Stimulated activated naive CD8-positive, alpha-beta T cell treated with anti-CD3 and anti-CD28 coated beads, Interleukin-15, Interleukin-2, amounts not matched to agents 100 ng/mL and 50 ng/mL, for 24 hours (primary cell): ENCODE measurements at regions not wholly inside any gene's neighbourhood (a gene's known extent, or its start where the extent isn't known, plus 50 kb on each side); places are given as distances from the start of the nearest gene placed in this dataset.

Experiments
- H3K27ac Mint-ChIP-seq: one replicate; pipeline ENCODE4 v1.8.0; 2021; ENCODE audit warnings: mild to moderate bottlenecking, mixed read lengths
- H3K27me3 Mint-ChIP-seq: one replicate; pipeline ENCODE4 v1.8.0; 2021; ENCODE audit warnings: mixed read lengths
- H3K36me3 Mint-ChIP-seq: one replicate; pipeline ENCODE4 v1.8.0; 2021; ENCODE audit warnings: low read depth, mixed read lengths
- H3K4me1 Mint-ChIP-seq: one replicate; pipeline ENCODE4 v1.8.0; 2021; ENCODE audit warnings: low read depth, mixed read lengths
- H3K4me3 Mint-ChIP-seq: one replicate; pipeline ENCODE4 v1.8.0; 2021; ENCODE audit warnings: mild to moderate bottlenecking, mixed read lengths
- H3K9me3 Mint-ChIP-seq: one replicate; pipeline ENCODE4 v1.8.0; 2021; ENCODE audit warnings: mixed read lengths

DNA sequence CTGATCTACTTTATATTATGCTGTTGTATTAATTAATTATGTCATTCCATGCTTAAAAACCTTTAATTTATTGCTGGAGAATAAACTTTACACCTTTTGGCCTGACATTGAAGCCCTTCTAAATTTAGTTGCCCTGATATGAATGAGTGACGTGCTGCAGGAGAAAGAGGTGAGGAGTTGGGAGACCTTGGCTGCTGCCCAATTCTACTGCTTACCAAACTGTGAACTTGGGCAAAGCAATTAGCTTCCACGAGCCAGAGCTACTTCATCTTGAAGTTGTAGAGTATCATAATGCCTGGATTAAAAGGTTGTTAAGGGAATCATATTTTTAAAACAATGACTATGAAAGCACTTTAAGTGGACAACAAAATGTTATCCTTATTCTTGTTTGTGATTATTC lies 126.8 kb upstream of the DEPDC1 start:
- Mint-ChIP-seq H3K9me3 (peaks cover 23% of the 10 kb centered on the region), H3K4me3 (no peak overlapping the region), H3K27me3 (no peaks in the 10 kb centered on the region), H3K36me3 (no peaks in the 10 kb centered on the region), H3K4me1 (no peaks in the 10 kb centered on the region), H3K27ac (no peak overlapping the region)

DNA sequence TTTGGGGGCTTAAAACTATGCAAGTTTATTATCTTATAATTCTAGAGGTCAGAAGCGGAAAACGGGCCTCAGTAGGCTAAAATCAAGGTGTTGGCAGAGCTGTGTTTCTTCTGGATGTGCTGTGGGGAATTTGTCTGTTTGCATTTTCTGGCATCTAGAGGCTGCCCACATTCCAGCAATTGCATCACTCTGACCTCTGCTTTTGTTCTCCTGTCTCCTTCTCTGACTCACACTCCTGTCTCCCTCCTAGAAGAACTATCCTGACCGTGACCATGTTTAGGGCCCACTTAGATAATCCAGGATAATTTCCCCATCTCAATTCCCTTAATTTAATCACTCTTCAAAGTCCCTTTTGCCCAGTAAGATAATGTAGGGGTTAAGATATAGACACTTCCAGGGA lies 127.4 kb upstream of the DEPDC1 start:
- H3K27me3 Mint-ChIP-seq: no peaks in the 10 kb centered on the region
- peaks cover 19% of the 10 kb centered on the region for H3K9me3 Mint-ChIP-seq
- no peak overlapping the region for H3K4me3 Mint-ChIP-seq
- no peaks in the 10 kb centered on the region for H3K4me1 Mint-ChIP-seq
- no peaks in the 10 kb centered on the region for H3K36me3 Mint-ChIP-seq
- no peak overlapping the region for H3K27ac Mint-ChIP-seq

DNA sequence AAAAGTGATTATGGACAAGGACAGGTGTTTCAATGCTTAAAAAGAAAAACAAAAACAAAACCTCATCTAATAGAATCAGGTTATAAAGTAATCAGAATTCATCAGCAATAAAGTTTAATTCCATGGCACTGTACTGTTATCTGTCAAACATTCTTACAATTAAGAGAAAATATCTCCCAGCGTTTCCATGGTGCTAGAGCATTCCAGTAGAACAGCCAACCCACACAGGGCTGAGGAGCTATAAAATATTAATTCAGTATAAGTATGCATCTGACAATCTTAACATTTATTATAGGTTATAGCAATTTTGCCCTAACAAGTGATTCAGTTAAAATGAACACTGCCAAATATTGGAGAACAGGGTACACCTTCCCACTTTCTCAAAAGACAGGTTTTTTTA lies 128.7 kb upstream of the DEPDC1 start:
- Mint-ChIP-seq H3K4me1 (no peaks in the 10 kb centered on the region), H3K4me3 (no peak overlapping the region), H3K27ac (no peak overlapping the region), H3K9me3 (peaks cover 13% of the 10 kb centered on the region), H3K36me3 (no peaks in the 10 kb centered on the region), H3K27me3 (no peaks in the 10 kb centered on the region)

DNA sequence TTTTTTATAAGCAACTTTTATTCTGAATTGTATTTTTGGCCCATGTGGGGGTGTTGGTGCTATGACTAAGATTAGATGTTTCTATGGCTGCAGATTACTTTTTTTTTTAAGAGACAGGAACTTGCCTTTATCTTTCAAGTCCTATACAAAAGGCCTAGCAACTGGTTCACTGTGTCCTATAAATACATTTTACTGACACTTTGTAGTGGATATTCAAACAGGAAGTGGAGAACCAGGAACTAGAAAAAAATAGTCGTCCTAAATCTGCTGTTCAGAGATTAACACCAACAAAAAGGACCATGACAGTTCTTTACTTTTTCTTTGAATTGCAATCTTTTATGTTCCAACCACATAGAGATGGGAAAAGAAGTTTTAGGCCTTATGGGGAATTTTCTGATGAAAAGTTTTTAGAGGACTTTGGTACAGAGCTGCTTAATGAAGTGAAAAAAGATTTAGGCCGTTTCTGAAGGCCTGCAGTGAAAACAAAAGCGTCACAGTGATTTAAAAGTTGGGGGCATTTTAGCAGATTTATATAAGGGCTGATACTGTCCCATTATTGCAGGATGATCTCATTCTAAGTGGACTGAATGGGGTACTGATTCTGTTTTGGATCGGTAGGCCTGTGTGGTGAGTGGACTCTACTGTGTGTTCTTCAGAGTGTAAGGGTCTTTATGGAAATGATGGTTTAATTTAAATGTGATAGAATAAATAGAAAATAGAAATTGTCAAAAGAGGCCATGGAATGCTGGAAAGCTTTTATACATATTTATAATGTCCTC lies 136.4 kb upstream of the DEPDC1 start:
- Mint-ChIP-seq H3K36me3 (no peaks in the 10 kb centered on the region), H3K9me3 (no peaks in the 10 kb centered on the region), H3K27ac (no peak overlapping the region), H3K4me1 (no peaks in the 10 kb centered on the region), H3K27me3 (no peaks in the 10 kb centered on the region), H3K4me3 (no peak overlapping the region)

DNA sequence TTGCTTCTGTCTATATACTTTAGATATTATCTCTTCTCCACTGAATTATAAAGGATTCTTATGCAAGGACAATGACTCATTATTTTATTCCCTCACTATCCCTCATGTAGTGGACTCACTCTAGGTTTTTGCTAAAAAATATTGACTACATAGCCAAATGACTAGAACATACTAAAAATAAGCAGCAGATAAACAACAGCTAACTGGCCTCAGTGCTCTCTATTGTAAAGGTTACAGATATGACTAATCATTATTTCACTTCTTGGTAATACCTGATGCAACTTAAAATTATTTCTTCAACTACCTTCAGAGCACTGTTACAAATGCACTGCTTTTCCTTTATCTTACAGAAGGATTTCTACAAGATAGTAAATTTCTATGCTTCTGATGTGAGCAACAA lies 147.6 kb upstream of the DEPDC1 start:
- H3K27ac Mint-ChIP-seq: no peak overlapping the region
- no peak overlapping the region for H3K4me3 Mint-ChIP-seq
- no peaks in the 10 kb centered on the region for H3K9me3 Mint-ChIP-seq
- no peaks in the 10 kb centered on the region for H3K36me3 Mint-ChIP-seq
- no peaks in the 10 kb centered on the region for H3K27me3 Mint-ChIP-seq
- no peaks in the 10 kb centered on the region for H3K4me1 Mint-ChIP-seq

DNA sequence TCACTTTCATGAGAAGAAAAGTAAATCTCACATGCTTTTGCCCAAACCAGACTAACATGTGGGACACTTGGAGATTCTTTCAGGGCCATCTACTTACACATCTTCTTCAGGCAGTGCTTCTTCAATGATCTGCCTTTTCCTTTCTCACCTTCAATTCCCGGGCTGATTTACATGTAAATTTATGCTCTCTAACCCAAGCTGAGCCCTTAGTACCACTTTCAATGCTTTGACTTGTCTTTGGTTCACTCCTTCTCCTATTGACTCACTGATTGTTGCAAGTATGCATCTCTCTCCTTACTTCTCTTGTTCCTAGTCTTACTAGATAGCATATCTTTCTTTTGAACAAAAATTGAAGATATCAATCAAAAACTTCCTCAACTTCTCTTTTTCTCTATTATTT lies 154.2 kb upstream of the DEPDC1 start:
- no peaks in the 10 kb centered on the region for H3K27me3 Mint-ChIP-seq
- H3K4me3 Mint-ChIP-seq: no peak overlapping the region
- no peaks in the 10 kb centered on the region for H3K4me1 Mint-ChIP-seq
- no peaks in the 10 kb centered on the region for H3K36me3 Mint-ChIP-seq
- H3K27ac Mint-ChIP-seq: no peak overlapping the region
- H3K9me3 Mint-ChIP-seq: peaks cover 6% of the 10 kb centered on the region

DNA sequence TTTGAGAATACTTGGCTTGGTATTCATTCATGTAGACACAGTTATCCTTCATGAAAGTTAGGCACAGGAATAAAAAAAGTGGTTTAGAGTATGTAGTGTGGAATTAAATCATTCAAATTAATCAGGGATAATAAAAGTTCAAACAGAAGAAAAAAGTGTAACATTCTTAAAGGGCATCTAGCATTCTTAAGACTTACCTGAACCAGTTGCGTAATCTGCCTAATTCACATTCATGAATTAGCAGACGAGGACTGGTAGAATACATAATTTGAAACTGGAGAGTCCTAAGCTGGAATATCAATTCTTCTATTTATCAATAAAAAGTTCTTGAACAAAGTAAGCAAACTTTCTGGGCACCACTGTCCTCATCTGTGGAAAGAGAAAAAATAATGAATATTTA lies 157.0 kb upstream of the DEPDC1 start:
- Mint-ChIP-seq H3K27ac (no peak overlapping the region), H3K27me3 (no peaks in the 10 kb centered on the region), H3K36me3 (no peaks in the 10 kb centered on the region), H3K4me3 (no peak overlapping the region), H3K4me1 (no peaks in the 10 kb centered on the region), H3K9me3 (peaks cover 6% of the 10 kb centered on the region)

DNA sequence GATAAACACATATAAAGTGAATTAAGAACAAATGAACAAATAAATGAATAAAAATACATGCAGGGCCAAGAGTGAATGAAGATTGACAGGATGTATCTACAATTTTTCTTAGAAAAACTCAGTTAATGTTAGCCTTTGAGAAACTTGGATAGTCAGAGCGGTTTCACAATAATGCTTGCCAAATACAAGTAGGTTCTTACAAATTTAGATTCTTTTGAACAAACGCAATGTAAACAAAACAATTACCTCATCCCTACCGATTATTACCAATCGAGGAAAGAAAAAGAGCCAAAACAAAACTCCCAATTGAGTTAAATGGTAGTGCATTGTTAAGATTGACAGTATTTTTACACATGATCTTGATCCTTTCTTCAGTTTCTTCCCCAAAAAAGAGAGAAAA lies 176.9 kb upstream of the DEPDC1 start:
- no peak overlapping the region for H3K27ac Mint-ChIP-seq
- H3K9me3 Mint-ChIP-seq: peaks cover 12% of the 10 kb centered on the region
- H3K36me3 Mint-ChIP-seq: no peaks in the 10 kb centered on the region
- no peaks in the 10 kb centered on the region for H3K4me1 Mint-ChIP-seq
- H3K27me3 Mint-ChIP-seq: no peaks in the 10 kb centered on the region
- no peak overlapping the region for H3K4me3 Mint-ChIP-seq

DNA sequence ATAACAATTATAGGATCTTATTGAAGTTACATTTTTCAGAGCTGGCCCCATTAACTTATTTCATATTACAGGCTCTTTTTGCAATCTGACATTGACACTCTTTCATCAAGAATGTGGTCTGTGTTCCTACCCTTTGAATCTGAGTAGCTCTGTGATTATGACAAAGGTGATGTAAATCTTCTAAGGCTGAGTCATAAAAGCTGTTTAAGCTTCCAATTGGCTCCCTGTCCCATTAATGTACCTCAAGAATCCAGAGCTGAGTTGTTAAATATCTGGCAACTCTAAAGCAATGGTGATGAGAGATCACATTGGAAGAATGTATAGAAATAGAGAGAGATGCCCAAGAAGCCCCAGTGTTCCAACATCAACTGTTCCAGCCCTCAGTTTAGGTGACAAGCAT lies 178.5 kb upstream of the DEPDC1 start:
- no peak overlapping the region for H3K4me3 Mint-ChIP-seq
- peaks cover 14% of the 10 kb centered on the region for H3K9me3 Mint-ChIP-seq
- no peaks in the 10 kb centered on the region for H3K27me3 Mint-ChIP-seq
- no peaks in the 10 kb centered on the region for H3K36me3 Mint-ChIP-seq
- no peaks in the 10 kb centered on the region for H3K4me1 Mint-ChIP-seq
- H3K27ac Mint-ChIP-seq: no peak overlapping the region

DNA sequence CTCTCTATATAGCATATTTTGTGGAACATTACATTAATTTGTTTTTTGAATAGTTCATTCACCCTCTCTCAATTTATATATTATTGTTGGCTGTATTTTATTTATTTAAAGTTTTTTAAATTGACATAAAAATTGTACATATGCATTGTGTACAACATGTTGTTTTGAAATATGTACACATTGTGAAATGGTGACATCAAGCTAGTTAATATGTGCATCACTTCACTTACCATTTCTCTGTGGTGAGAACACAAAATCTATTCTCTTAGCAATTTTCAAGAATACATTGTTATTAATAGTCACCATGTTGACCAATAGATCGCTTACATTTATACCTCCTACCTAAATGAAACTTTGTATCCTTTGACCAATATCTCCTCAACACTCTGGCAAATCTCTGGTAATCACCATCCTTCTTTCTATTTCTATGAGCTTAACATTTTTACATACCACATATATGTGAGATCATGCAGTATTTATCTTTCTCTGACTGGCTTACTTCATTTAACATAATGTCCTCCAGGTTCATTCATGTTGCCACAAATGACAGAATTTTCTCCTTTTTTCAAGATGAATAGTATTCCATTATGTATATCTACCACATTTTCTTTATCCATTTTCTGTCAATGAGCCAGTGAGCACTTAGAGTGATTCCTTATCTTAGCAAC lies 180.9 kb upstream of the DEPDC1 start:
- H3K36me3 Mint-ChIP-seq: no peaks in the 10 kb centered on the region
- peaks cover 18% of the 10 kb centered on the region for H3K9me3 Mint-ChIP-seq
- no peaks in the 10 kb centered on the region for H3K4me1 Mint-ChIP-seq
- no peaks in the 10 kb centered on the region for H3K27me3 Mint-ChIP-seq
- H3K4me3 Mint-ChIP-seq: no peak overlapping the region
- no peak overlapping the region for H3K27ac Mint-ChIP-seq

DNA sequence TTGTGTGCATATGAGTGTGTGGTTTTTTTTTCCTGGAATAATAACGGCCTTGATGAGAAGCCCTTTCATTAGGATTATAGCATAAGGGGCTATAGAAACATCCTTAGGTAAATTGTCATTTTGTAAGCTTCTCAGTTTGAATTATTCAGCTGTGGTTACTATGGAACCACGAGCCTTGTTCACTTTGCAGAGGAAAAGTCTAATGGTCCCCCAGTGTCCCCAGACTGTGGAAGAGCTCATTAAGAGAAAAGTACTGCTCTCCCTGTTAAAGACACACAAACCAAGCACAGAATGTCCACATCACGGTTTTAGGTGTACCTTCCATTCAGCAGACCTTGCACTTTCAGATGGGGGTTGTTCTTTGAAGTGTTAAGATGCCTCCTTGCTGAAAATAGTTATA lies 199.3 kb upstream of the DEPDC1 start:
- Mint-ChIP-seq H3K4me1 (no peaks in the 10 kb centered on the region), H3K4me3 (no peak overlapping the region), H3K36me3 (no peaks in the 10 kb centered on the region), H3K27me3 (no peaks in the 10 kb centered on the region), H3K9me3 (no peaks in the 10 kb centered on the region), H3K27ac (no peak overlapping the region)

DNA sequence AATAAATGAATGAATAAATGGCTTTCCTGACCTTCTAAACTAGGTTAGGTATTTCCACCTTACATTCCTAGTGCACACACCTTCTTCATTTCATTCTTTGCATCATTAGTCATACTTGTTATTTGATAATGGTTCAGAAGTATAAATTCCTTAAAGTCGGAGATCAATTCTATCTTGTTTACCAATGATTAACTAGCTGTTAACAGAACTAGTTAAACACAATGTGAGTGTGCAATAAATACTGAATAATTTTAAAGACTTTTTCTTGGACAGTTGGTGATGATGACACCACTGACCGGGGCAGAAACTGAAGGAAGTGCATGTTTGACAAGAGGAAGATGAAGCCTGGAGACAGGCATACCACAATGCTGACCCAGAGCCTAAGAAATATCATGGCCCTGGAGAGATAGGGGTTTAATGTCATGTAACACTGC lies 207.1 kb upstream of the DEPDC1 start:
- H3K27ac Mint-ChIP-seq: no peak overlapping the region
- H3K36me3 Mint-ChIP-seq: no peaks in the 10 kb centered on the region
- H3K4me1 Mint-ChIP-seq: no peaks in the 10 kb centered on the region
- no peak overlapping the region for H3K4me3 Mint-ChIP-seq
- H3K27me3 Mint-ChIP-seq: no peaks in the 10 kb centered on the region
- H3K9me3 Mint-ChIP-seq: peaks cover 11% of the 10 kb centered on the region

DNA sequence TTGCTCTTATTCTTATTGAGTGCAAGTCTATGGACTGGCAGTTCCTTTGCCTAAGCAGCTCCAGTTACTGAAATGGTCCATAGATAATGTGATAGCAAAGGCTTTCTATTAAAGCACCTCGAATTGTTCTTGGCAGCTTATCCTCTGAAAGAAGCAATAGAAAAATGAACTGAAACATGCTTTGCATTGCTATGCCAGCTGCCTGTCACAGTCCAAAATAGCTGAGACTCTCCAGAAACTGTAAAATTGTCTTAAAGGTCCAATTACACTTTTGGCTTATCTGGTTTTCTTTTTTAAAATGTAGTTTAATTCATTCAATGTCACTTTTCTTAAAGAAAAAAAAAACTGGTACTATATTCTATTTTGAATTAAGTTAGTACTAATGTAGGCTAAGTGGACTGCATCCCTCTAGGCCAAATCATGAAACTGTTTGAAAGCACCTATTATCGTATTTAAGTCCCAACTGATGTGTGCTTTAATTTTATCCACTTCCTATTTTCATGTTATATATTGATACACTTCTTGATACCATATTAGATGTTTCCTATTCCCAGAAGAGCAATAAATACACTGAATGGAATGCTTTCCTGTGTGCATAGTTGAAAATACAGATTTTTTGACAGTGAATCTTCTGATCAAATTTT lies 208.0 kb upstream of the DEPDC1 start:
- Mint-ChIP-seq H3K9me3 (peaks cover 18% of the 10 kb centered on the region), H3K27me3 (no peaks in the 10 kb centered on the region), H3K27ac (no peak overlapping the region), H3K4me1 (no peaks in the 10 kb centered on the region), H3K4me3 (no peak overlapping the region), H3K36me3 (no peaks in the 10 kb centered on the region)

DNA sequence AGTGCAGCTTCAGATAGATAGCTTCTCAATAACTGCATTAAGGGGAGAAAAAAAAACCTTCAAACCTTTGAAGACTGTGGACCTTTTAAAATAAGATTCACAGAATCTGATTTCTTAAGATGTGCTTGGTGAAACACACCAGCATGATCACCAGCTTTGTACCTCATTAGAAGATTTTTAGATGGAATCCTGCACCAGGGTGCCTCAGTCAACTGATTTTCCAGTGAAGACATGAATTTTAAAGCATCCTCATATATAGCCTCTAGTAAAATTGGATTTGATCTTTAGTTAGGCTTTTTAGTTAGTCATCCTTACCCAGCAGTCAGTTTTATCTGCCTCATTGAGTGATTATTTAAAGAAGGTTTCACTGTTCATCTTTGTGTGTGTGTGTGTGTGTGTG lies 208.6 kb upstream of the DEPDC1 start:
- H3K36me3 Mint-ChIP-seq: no peaks in the 10 kb centered on the region
- H3K9me3 Mint-ChIP-seq: peaks cover 18% of the 10 kb centered on the region
- H3K4me1 Mint-ChIP-seq: no peaks in the 10 kb centered on the region
- H3K27me3 Mint-ChIP-seq: no peaks in the 10 kb centered on the region
- H3K27ac Mint-ChIP-seq: no peak overlapping the region
- H3K4me3 Mint-ChIP-seq: no peak overlapping the region

DNA sequence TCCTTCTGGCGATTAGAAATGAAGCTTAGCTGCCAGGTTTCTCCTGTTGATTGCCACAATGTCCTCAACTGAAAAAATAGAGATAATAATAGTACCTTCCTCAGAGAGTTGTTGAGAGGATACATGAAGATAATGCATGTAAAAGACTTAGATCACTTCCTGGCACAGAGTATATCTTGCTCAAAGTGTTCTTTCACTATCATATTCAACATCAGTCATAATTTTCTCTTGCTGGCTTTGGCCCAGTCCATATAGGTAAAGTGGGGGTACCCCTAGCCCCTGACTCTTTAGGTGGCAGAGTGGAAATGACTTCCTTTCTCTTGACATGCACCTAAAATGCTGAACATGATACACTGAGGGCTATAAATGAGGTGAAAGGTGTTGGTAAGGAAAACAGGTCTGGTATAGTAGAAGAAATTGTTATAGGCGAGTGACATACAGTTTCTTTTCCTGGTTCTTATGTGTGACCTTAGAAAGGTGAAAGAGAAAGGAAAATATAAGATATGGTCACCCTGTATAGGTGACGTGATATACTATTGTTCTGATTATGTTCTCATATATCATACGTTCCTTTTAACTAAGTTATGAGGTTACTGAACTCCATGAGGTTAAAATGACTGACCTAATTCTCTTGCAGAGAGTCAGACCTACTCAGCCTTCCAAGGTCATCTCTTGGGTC lies 209.9 kb upstream of the DEPDC1 start:
- Mint-ChIP-seq H3K36me3 (no peaks in the 10 kb centered on the region), H3K4me1 (no peaks in the 10 kb centered on the region), H3K9me3 (peaks cover 18% of the 10 kb centered on the region), H3K27me3 (no peaks in the 10 kb centered on the region), H3K27ac (no peak overlapping the region), H3K4me3 (no peak overlapping the region)
